SK-N-SH (cell line): ENCODE measurements at regions not wholly inside any gene's neighbourhood (a gene's known extent, or its start where the extent isn't known, plus 50 kb on each side); places are given as distances from the start of the nearest gene placed in this dataset.

Source experiments
- CTCF ChIA-PET: fragments of 300-600, 350-600 bp; formaldehyde crosslinking; extraction: SDS; loops from one replicate; lab custom pipeline; 2021; lab: Yijun Ruan, JAX
- POLR2A ChIA-PET: fragments of 350-600 bp; sonication (Branson Sonifier 250); formaldehyde crosslinking; extraction: SDS; loops from one replicate; lab custom pipeline; 2020; ENCODE audit warnings: antibody characterized with exemption, inconsistent platforms; lab: Yijun Ruan, JAX
- DNase-seq: peaks from one replicate; pipeline ENCODE4 v3.0.0; 2012
- H2AFZ ChIP-seq: fragments of 200-600 bp; sonication (generic); 2 replicates; pipeline ENCODE4 v1.8.1; 2016; ENCODE audit warnings: antibody characterized with exemption, mild to moderate bottlenecking, low read depth
- H3F3A ChIP-seq: fragments of 200-600 bp; sonication (generic); replicated peaks from 2 replicates; pipeline ENCODE3; 2016; ENCODE audit warnings: antibody characterized with exemption, mild to moderate bottlenecking; ENCODE audit not compliant: insufficient read depth
- H3K27ac ChIP-seq, 2 experiments: fragments of 200-500 bp in 1 of 2; fragments of 200-600 bp in 1 of 2; sonication (Bioruptor generic) in 1 of 2; sonication (generic), shearing (Covaris generic) in 1 of 2; 2 replicates each; pipeline versions ENCODE4 v1.5.1 to v1.6.1; 2014 to 2016; ENCODE audit warnings: low read depth in 2 of 2, inconsistent platforms in 1 of 2, low read length in 1 of 2, mild to moderate bottlenecking in 1 of 2, mixed read lengths in 1 of 2
- H3K27me3 ChIP-seq: fragments of 200-600 bp; sonication (generic), shearing (Covaris generic); 2 replicates; pipeline ENCODE4 v1.6.1; 2016; ENCODE audit warnings: mixed run types; ENCODE audit not compliant: insufficient read depth
- H3K36me3 ChIP-seq, 2 experiments: fragments of 200-500 bp in 1 of 2; fragments of 200-600 bp in 1 of 2; sonication (Bioruptor generic) in 1 of 2; sonication (generic) in 1 of 2; replicated peaks in 1 of 2; 2 replicates each; pipeline versions ENCODE3 to v1.5.1; 2014 to 2016; ENCODE audit warnings: low read length in 1 of 2, mild to moderate bottlenecking in 1 of 2; ENCODE audit not compliant: insufficient read depth in 2 of 2, control insufficient read depth in 1 of 2
- H3K4me1 ChIP-seq, 2 experiments: fragments of 200-500 bp in 1 of 2; fragments of 200-600 bp in 1 of 2; sonication (Bioruptor generic) in 1 of 2; sonication (generic), shearing (Covaris generic) in 1 of 2; 2 replicates each; pipeline versions ENCODE4 v1.5.1 to v1.6.1; 2014 to 2016; ENCODE audit warnings: low read depth in 1 of 2, low read length in 1 of 2, mixed run types in 1 of 2; ENCODE audit not compliant: insufficient read depth in 2 of 2, control insufficient read depth in 1 of 2
- H3K4me2 ChIP-seq: fragments of 200-600 bp; sonication (generic), shearing (Covaris generic); 2 replicates; pipeline ENCODE4 v1.6.1; 2017; ENCODE audit warnings: mixed run types
- H3K4me3 ChIP-seq, 2 experiments: fragments of 200-500 bp in 1 of 2; fragments of 200-600 bp in 1 of 2; sonication (Bioruptor generic) in 1 of 2; sonication (generic), shearing (Covaris generic) in 1 of 2; 2 replicates each; pipeline versions ENCODE4 v1.5.1 to v1.8.1; 2014 to 2016; ENCODE audit warnings: low read depth in 2 of 2, inconsistent platforms in 1 of 2, low read length in 1 of 2, mild to moderate bottlenecking in 1 of 2, mixed read lengths in 1 of 2, moderate library complexity in 1 of 2
- H3K79me2 ChIP-seq: fragments of 200-600 bp; sonication (generic); 2 replicates; pipeline ENCODE4 v1.8.1; 2017; ENCODE audit warnings: mild to moderate bottlenecking; ENCODE audit not compliant: insufficient read depth
- H3K9ac ChIP-seq: fragments of 200-600 bp; sonication (generic); 2 replicates; pipeline ENCODE4 v1.6.1; 2017; ENCODE audit warnings: mixed run types
- H3K9me2 ChIP-seq: fragments of 200-600 bp; sonication (generic); 2 replicates; pipeline ENCODE4 v1.6.1; 2017; ENCODE audit warnings: mixed run types
- H3K9me3 ChIP-seq: fragments of 200-600 bp; sonication (generic); 2 replicates; pipeline ENCODE4 v1.6.1; 2017; ENCODE audit warnings: mixed run types, mild to moderate bottlenecking, moderate library complexity
- H4K20me1 ChIP-seq: fragments of 200-600 bp; sonication (generic); 2 replicates; pipeline ENCODE4 v1.6.1; 2017; ENCODE audit warnings: mild to moderate bottlenecking, mixed run types; ENCODE audit not compliant: insufficient read depth
- EP300 ChIP-seq, 2 experiments: IDR thresholded peaks; 2 replicates each; pipeline versions ENCODE4 v1.4.0 to v1.6.1; 2012; ENCODE audit warnings: borderline replicate concordance in 1 of 2, low read depth in 1 of 2, low read length in 1 of 2
- EZH2phosphoT487 ChIP-seq: fragments of 200-600 bp; sonication (generic); IDR thresholded peaks from 2 replicates; pipeline ENCODE4 v1.6.1; 2017; ENCODE audit warnings: low read depth, mixed run types, mild to moderate bottlenecking, antibody characterized with exemption, moderate library complexity, borderline replicate concordance
- FOSL2 ChIP-seq: IDR thresholded peaks from 2 replicates; pipeline ENCODE4 v1.4.0; 2012; ENCODE audit warnings: low read depth, mild to moderate bottlenecking, moderate library complexity, borderline replicate concordance
- FOXM1 ChIP-seq: IDR thresholded peaks from 2 replicates; pipeline ENCODE4 v1.4.0; 2012; ENCODE audit warnings: low read depth, mild to moderate bottlenecking
- GABPA ChIP-seq: IDR thresholded peaks from 2 replicates; pipeline ENCODE4 v1.4.0; 2012; ENCODE audit warnings: low read depth, mild to moderate bottlenecking
- NRF1 ChIP-seq: IDR thresholded peaks from 2 replicates; pipeline ENCODE4 v1.6.1; 2012; ENCODE audit warnings: low read depth, mild to moderate bottlenecking, low read length
- POLR2AphosphoS5 ChIP-seq: IDR thresholded peaks from 2 replicates; pipeline ENCODE4 v1.6.1; 2012; ENCODE audit warnings: low read depth, low read length
- RCOR1 ChIP-seq: fragments of 150-350 bp; IDR thresholded peaks from 2 replicates; pipeline ENCODE4 v1.6.1; 2017; ENCODE audit warnings: antibody characterized with exemption, low read length
- RXRA ChIP-seq: IDR thresholded peaks from 2 replicates; pipeline ENCODE4 v1.4.0; 2012; ENCODE audit warnings: low read depth, mild to moderate bottlenecking, borderline replicate concordance
- SMC3 ChIP-seq: IDR thresholded peaks from 2 replicates; pipeline ENCODE4 v1.6.1; 2012; ENCODE audit warnings: low read depth, low read length, improper control_type of control experiment
- TAF1 ChIP-seq: IDR thresholded peaks from 2 replicates; pipeline ENCODE4 v1.6.1; 2012; ENCODE audit warnings: low read depth, mild to moderate bottlenecking, low read length, moderate library complexity, borderline replicate concordance
- TCF12 ChIP-seq: IDR thresholded peaks from 2 replicates; pipeline ENCODE4 v1.4.0; 2012
- YY1 ChIP-seq: IDR thresholded peaks from 2 replicates; pipeline ENCODE4 v1.4.0; 2012; ENCODE audit warnings: low read depth, mild to moderate bottlenecking
- WGBS: methylation state at CpG from one replicate; pipeline ENCODE4 v1.1.6; 2017; ENCODE audit warnings: low lambda C conversion rate; 5-methylcytosine and 5-hydroxymethylcytosine counted together
- TF ChIP-seq, protein P1 (sequence below): IDR thresholded peaks from 2 replicates; pipeline ENCODE4 v1.4.0; 2012; ENCODE audit warnings: low read depth, borderline replicate concordance
- TF ChIP-seq, protein P2 (sequence below): IDR thresholded peaks from 2 replicates; pipeline ENCODE4 v1.4.0; 2012; ENCODE audit warnings: low read depth, borderline replicate concordance
- TF ChIP-seq, protein P3 (sequence below): IDR thresholded peaks from 2 replicates; pipeline ENCODE4; 2012
- TF ChIP-seq, protein P4 (sequence below): IDR thresholded peaks from 2 replicates; pipeline ENCODE4 v1.4.0; 2012; ENCODE audit warnings: low read depth

DNA sequence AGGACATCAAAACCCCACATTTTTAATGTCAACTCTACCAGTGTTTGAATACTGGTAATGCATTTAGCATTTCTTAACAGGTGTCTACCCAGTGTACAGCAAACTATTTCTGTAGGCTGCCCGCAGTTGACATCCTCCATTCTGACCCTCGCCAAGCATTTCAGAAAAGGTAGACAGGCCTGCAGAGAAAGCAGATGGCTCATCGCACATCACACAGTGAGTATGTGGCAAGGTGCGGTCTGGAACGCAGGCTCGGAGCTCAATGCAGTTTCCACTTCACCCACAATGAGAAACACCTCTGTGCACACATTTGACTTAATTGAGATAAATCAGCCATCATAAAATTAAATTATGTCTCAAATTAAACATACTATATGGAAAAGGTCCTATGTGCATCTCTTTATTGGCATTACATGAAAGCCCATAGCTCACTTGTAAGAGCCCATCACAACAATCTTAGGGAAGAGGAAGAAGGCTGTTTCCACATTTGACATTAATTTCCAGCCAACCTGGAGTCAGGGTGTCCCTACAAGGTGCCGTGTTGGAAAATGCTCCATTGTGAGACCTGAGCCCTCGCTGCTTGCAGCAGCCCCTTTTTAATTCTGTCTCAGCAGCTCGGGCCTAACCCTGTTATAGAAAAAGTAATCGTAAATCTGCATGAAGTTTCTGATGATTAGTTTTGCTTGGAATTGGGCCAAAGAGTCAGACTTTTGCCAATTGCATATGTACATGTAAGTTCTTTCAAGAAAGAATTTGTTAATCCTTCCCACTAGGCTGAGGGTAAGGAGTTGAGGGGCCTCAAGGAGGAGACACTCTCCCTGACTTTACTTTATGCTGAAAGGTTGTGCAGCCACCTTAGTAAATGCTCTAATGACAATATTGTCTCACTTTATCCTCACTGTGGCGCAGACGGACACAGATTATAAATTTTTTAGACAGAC is 378.7 kb upstream of the DYNLRB2 start:
- CTCF ChIA-PET = no interaction called here
- H3K9ac ChIP-seq = no peak overlapping the region
- no peaks in the 10 kb centered on the region for H3F3A ChIP-seq
- POLR2A ChIA-PET = no interaction called here
- H4K20me1 ChIP-seq = no peaks in the 10 kb centered on the region
- no peak overlapping the region for H3K4me2 ChIP-seq
- no peak overlapping the region for H2AFZ ChIP-seq
- TF ChIP-seq, protein P1, sequence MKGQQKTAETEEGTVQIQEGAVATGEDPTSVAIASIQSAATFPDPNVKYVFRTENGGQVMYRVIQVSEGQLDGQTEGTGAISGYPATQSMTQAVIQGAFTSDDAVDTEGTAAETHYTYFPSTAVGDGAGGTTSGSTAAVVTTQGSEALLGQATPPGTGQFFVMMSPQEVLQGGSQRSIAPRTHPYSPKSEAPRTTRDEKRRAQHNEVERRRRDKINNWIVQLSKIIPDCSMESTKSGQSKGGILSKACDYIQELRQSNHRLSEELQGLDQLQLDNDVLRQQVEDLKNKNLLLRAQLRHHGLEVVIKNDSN = no peak
- TF ChIP-seq EZH2phosphoT487 (no peak), NRF1 (no peak), RCOR1 (no peak), SMC3 (no peak), GABPA (no peak), TCF12 (no peak), RXRA (no peak), FOSL2 (no peak), YY1 (no peak), EP300 (IDR thresholded peaks at IDR 0.05; ENCODE audit: borderline replicate concordance in 1 of 2, low read depth in 1 of 2, low read length in 1 of 2) (no peak), POLR2AphosphoS5 (no peak), FOXM1 (no peak), TAF1 (no peak)
- TF ChIP-seq, protein P2, sequence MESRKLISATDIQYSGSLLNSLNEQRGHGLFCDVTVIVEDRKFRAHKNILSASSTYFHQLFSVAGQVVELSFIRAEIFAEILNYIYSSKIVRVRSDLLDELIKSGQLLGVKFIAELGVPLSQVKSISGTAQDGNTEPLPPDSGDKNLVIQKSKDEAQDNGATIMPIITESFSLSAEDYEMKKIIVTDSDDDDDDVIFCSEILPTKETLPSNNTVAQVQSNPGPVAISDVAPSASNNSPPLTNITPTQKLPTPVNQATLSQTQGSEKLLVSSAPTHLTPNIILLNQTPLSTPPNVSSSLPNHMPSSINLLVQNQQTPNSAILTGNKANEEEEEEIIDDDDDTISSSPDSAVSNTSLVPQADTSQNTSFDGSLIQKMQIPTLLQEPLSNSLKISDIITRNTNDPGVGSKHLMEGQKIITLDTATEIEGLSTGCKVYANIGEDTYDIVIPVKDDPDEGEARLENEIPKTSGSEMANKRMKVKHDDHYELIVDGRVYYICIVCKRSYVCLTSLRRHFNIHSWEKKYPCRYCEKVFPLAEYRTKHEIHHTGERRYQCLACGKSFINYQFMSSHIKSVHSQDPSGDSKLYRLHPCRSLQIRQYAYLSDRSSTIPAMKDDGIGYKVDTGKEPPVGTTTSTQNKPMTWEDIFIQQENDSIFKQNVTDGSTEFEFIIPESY = no peak
- TF ChIP-seq, protein P3, sequence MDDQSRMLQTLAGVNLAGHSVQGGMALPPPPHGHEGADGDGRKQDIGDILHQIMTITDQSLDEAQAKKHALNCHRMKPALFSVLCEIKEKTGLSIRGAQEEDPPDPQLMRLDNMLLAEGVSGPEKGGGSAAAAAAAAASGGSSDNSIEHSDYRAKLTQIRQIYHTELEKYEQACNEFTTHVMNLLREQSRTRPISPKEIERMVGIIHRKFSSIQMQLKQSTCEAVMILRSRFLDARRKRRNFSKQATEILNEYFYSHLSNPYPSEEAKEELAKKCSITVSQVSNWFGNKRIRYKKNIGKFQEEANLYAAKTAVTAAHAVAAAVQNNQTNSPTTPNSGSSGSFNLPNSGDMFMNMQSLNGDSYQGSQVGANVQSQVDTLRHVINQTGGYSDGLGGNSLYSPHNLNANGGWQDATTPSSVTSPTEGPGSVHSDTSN = no peak
- TF ChIP-seq, protein P4, sequence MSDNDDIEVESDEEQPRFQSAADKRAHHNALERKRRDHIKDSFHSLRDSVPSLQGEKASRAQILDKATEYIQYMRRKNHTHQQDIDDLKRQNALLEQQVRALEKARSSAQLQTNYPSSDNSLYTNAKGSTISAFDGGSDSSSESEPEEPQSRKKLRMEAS = no peak
- H3K27ac ChIP-seq = no peak overlapping the region
- peak; percentile 9 for DNase-seq
- no peaks in the 10 kb centered on the region for H3K79me2 ChIP-seq
- no peaks in the 10 kb centered on the region for H3K9me3 ChIP-seq
- WGBS = 62% methylated on average over 12 of the region's 12 CpGs
- no peaks in the 10 kb centered on the region for H3K9me2 ChIP-seq
- peaks cover 0 to 2% of the 10 kb centered on the region in 2 experiments; a peak in 1 of 4 replicates for H3K4me1 ChIP-seq
- H3K36me3 ChIP-seq = no peaks in the 10 kb centered on the region
- H3K27me3 ChIP-seq = no peaks in the 10 kb centered on the region
- H3K4me3 ChIP-seq = no peak overlapping the region
